HG03139 (cell line): ENCODE measurements at regions not wholly inside any gene's neighbourhood (a gene's known extent, or its start where the extent isn't known, plus 50 kb on each side); places are given as distances from the start of the nearest gene placed in this dataset.
"Not testable (repeated sequence)": the region's sequence is repeated elsewhere in the genome, so short reads cannot be mapped to it uniquely, and the experiment has no call there.

Source experiments
- ATAC-seq: cut with Tn5 transposase; IDR thresholded peaks from one replicate; pipeline ENCODE4 v1.9.1; 2021; ENCODE audit not compliant: unreplicated experiment

GRCh38 chr3:174336784-174337183, 522.4 kb upstream of the NAALADL2 start:
- ATAC-seq, result no peak

GRCh38 chr3:174337227-174337626, 521.9 kb upstream of the NAALADL2 start:
- no peak for ATAC-seq

- ATAC-seq, result no peak
These were observed 518.2 kb upstream of the NAALADL2 start for GRCh38 chr3:174340624-174341587.

GRCh38 chr3:174342171-174342570, 517.0 kb upstream of the NAALADL2 start:
- ATAC-seq, result no peak

- ATAC-seq, result no peak
These were observed 516.1 kb upstream of the NAALADL2 start for GRCh38 chr3:174342941-174343501.

- no peak for ATAC-seq
These were observed 513.0 kb upstream of the NAALADL2 start for GRCh38 chr3:174346141-174346540.

GRCh38 chr3:174346571-174346970, 512.6 kb upstream of the NAALADL2 start:
- no peak for ATAC-seq

- no peak for ATAC-seq
These were observed 511.5 kb upstream of the NAALADL2 start for GRCh38 chr3:174347474-174348138.

- ATAC-seq, result no peak
These were observed 506.9 kb upstream of the NAALADL2 start for GRCh38 chr3:174352227-174352626.

GRCh38 chr3:174355505-174355904, 503.6 kb upstream of the NAALADL2 start:
- no peak for ATAC-seq

GRCh38 chr3:174356596-174356995, 502.5 kb upstream of the NAALADL2 start:
- ATAC-seq, result no peak

GRCh38 chr3:174358252-174358651, 500.9 kb upstream of the NAALADL2 start:
- ATAC-seq, result no peak

- ATAC-seq, result no peak
These were observed 496.6 kb upstream of the NAALADL2 start for GRCh38 chr3:174362556-174362955.

GRCh38 chr3:174363256-174363655, 495.9 kb upstream of the NAALADL2 start:
- ATAC-seq, result no peak

- ATAC-seq, result no peak
These were observed 493.3 kb upstream of the NAALADL2 start for GRCh38 chr3:174365796-174366195.

- not testable (repeated sequence) for ATAC-seq
These were observed 492.2 kb upstream of the NAALADL2 start for GRCh38 chr3:174366904-174367303.

GRCh38 chr3:174376346-174376745, 482.8 kb upstream of the NAALADL2 start:
- ATAC-seq, result no peak

GRCh38 chr3:174377096-174377495, 482.0 kb upstream of the NAALADL2 start:
- ATAC-seq, result no peak

GRCh38 chr3:174377684-174378083, 481.4 kb upstream of the NAALADL2 start:
- no peak for ATAC-seq

- no peak for ATAC-seq
These were observed 476.3 kb upstream of the NAALADL2 start for GRCh38 chr3:174382878-174383277.

- no peak for ATAC-seq
These were observed 471.4 kb upstream of the NAALADL2 start for GRCh38 chr3:174387736-174388135.

- ATAC-seq, result no peak
These were observed 461.3 kb upstream of the NAALADL2 start for GRCh38 chr3:174397848-174398247.
